Endothelial cell of umbilical vein (primary cell): ENCODE measurements at regions not wholly inside any gene's neighbourhood (a gene's known extent, or its start where the extent isn't known, plus 50 kb on each side); places are given as distances from the start of the nearest gene placed in this dataset.

Experiments used
- BruUV-seq: library from RNA; stranded (reverse); fragments of 400-500 nt; replicated peaks from 2 replicates; lab custom pipeline; 2021; lab: Mats Ljungman, UMichigan
- CTCF ChIA-PET: fragments of 300-600, 350-600 bp; sonication (Branson Sonifier 250); formaldehyde crosslinking; loops from one replicate; lab custom pipeline; 2021; ENCODE audit warnings: antibody characterized with exemption, inconsistent platforms; lab: Charles Lee
- POLR2A ChIA-PET: fragments of 300-600, 350-600 bp; sonication (Branson Sonifier 250); formaldehyde crosslinking; loops from one replicate; lab custom pipeline; 2021; ENCODE audit warnings: antibody characterized with exemption, inconsistent platforms; lab: Charles Lee
- DNase-seq: peaks from one replicate; pipeline ENCODE4 v3.0.0-alpha.2; 2011; ENCODE audit warnings: low read depth, low spot score
- FAIRE-seq: peaks from 2 replicates; lab custom pipeline; 2011; peaks lifted over from hg19 to GRCh38; lab: Jason Lieb, UNC
- H2AFZ ChIP-seq: 2 replicates; pipeline ENCODE4 v1.6.0; 2012; ENCODE audit warnings: low read depth, low read length, control low read depth, inconsistent platforms
- H3K27ac ChIP-seq: 2 replicates; pipeline ENCODE4 v1.5.1; 2011; ENCODE audit warnings: low read depth, mild to moderate bottlenecking, control low read depth, low read length, moderate library complexity; ENCODE audit not compliant: insufficient read depth
- H3K27me3 ChIP-seq, 2 experiments: 2 replicates each; pipeline versions ENCODE4 v1.6.0 to v1.6.1; 2011; ENCODE audit warnings: low read length in 2 of 2, mixed read lengths in 1 of 2; ENCODE audit not compliant: control insufficient read depth in 2 of 2, insufficient read depth in 2 of 2
- H3K36me3 ChIP-seq, 2 experiments: 2 replicates in 1 of 2; 3 replicates in 1 of 2; pipeline ENCODE4 v1.5.1; 2011; ENCODE audit warnings: low read length in 2 of 2, mild to moderate bottlenecking in 1 of 2, moderate library complexity in 1 of 2; ENCODE audit not compliant: control insufficient read depth in 2 of 2, insufficient read depth in 2 of 2; ENCODE audit errors: extremely low read depth in 1 of 2
- H3K4me1 ChIP-seq: 3 replicates; pipeline ENCODE4 v1.5.1; 2011; ENCODE audit warnings: mild to moderate bottlenecking, low read length; ENCODE audit not compliant: control insufficient read depth, insufficient read depth; ENCODE audit errors: extremely low read depth
- H3K4me2 ChIP-seq: 2 replicates; pipeline ENCODE4 v1.6.1; 2011; ENCODE audit warnings: low read length, control low read depth, mixed read lengths; ENCODE audit not compliant: insufficient read depth
- H3K4me3 ChIP-seq, 3 experiments: fragments of 200-600 bp in 1 of 3; sonication (generic), shearing (Covaris generic) in 1 of 3; replicated peaks in 1 of 3; 2 replicates each; pipeline ENCODE4 v1.5.1; 2011 to 2016; ENCODE audit warnings: control low read depth in 3 of 3, low read length in 3 of 3, mild to moderate bottlenecking in 2 of 3, inconsistent platforms in 1 of 3, low read depth in 1 of 3, moderate library complexity in 1 of 3; ENCODE audit not compliant: insufficient read depth in 1 of 3
- H3K79me2 ChIP-seq: 2 replicates; pipeline ENCODE4 v1.6.0; 2012; ENCODE audit warnings: low read length, inconsistent platforms; ENCODE audit not compliant: control insufficient read depth, insufficient read depth
- H3K9ac ChIP-seq: replicated peaks from 2 replicates; pipeline ENCODE3; 2011; ENCODE audit warnings: low read length, control low read depth; ENCODE audit not compliant: insufficient read depth; ENCODE audit errors: extremely low read depth
- H3K9me1 ChIP-seq: replicated peaks from 3 replicates; pipeline ENCODE4 v1.6.0; 2011; ENCODE audit warnings: mild to moderate bottlenecking, low read length; ENCODE audit not compliant: control insufficient read depth, insufficient read depth; ENCODE audit errors: extremely low read depth
- H3K9me3 ChIP-seq: replicated peaks from 2 replicates; pipeline ENCODE4 v1.5.1; 2012; ENCODE audit warnings: low read length, inconsistent platforms; ENCODE audit not compliant: control insufficient read depth, insufficient read depth
- H4K20me1 ChIP-seq: replicated peaks from 2 replicates; pipeline ENCODE3; 2011; ENCODE audit warnings: mild to moderate bottlenecking, low read length; ENCODE audit not compliant: control insufficient read depth, insufficient read depth; ENCODE audit errors: extremely low read depth
- EZH2 ChIP-seq: IDR thresholded peaks from 2 replicates; pipeline ENCODE4 v1.6.1; 2012; ENCODE audit warnings: borderline replicate concordance, low read depth, mild to moderate bottlenecking, moderate library complexity, low read length, inconsistent platforms; ENCODE audit not compliant: severe bottlenecking
- GATA2 ChIP-seq: IDR thresholded peaks from 2 replicates; pipeline ENCODE4 v1.7.0; 2011; ENCODE audit warnings: low read depth, mild to moderate bottlenecking, moderate library complexity, mixed read lengths, low read length; ENCODE audit not compliant: insufficient read length, insufficient read depth
- JUN ChIP-seq: IDR thresholded peaks from 2 replicates; pipeline ENCODE4 v1.6.1; 2011; ENCODE audit warnings: borderline replicate concordance, low read depth; ENCODE audit not compliant: insufficient read length, insufficient read depth
- POLR2A ChIP-seq: IDR thresholded peaks from 2 replicates; pipeline ENCODE4 v1.6.1; 2012; ENCODE audit warnings: low read depth, mild to moderate bottlenecking, control low read depth, low read length
- POLR2AphosphoS5 ChIP-seq: IDR thresholded peaks from 2 replicates; pipeline ENCODE4 v1.6.1; 2012; ENCODE audit warnings: low read depth, mild to moderate bottlenecking, control low read depth, low read length, moderate library complexity; ENCODE audit not compliant: insufficient read depth
- dilution Hi-C: fragments of 300-500 bp; cut with MboI; formaldehyde crosslinking; loops from one replicate; pipeline ENCODE4 v1.15.0; 2019; ENCODE audit warnings: low sequenced_read_pairs; ENCODE audit not compliant: extremely low pct_ligation_motif_present
- intact Hi-C: fragments of 100-400 bp; cut with micrococcal nuclease; formaldehyde crosslinking; loops from one replicate; pipeline ENCODE4 v1.10.0; 2022
- TF ChIP-seq, protein P1 (sequence below): IDR thresholded peaks from 2 replicates; pipeline ENCODE4 v1.6.1; 2011; ENCODE audit not compliant: insufficient read depth, insufficient read length
- TF ChIP-seq, protein P2 (sequence below), 2 donors: IDR thresholded peaks; 1 replicate in 1 of 2; 2 replicates in 1 of 2; pipeline ENCODE4 v1.5.1; 2011; ENCODE audit warnings: low read length in 2 of 2, mild to moderate bottlenecking in 2 of 2, moderate library complexity in 2 of 2, control low read depth in 1 of 2, inconsistent platforms in 1 of 2, low read depth in 1 of 2; ENCODE audit not compliant: insufficient read depth in 1 of 2; ENCODE audit errors: extremely low read depth in 1 of 2

DNA sequence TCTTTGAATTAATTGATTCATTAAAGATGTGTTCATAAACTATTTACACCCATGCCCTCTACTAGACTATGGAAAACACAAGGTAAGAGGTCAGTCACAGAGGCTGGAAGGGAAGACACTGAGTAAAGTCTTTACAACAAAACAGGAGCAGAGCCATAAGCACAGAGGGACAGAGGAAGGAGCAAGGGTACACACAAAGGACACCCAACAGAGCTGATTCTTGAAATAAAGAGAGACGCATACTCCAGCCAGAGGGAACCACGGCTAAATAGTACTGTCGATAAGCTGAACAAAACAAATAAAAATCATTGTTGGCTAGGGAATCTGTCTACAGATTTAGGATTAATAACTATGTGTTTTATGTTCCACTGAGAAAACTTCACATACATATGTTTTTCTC lies 289.2 kb downstream of the EFNB2 start:
- no peak for TF ChIP-seq GATA2
- TF ChIP-seq POLR2A = no peak
- TF ChIP-seq, protein P1, sequence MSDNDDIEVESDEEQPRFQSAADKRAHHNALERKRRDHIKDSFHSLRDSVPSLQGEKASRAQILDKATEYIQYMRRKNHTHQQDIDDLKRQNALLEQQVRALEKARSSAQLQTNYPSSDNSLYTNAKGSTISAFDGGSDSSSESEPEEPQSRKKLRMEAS = no peak
- TF ChIP-seq, protein P2, sequence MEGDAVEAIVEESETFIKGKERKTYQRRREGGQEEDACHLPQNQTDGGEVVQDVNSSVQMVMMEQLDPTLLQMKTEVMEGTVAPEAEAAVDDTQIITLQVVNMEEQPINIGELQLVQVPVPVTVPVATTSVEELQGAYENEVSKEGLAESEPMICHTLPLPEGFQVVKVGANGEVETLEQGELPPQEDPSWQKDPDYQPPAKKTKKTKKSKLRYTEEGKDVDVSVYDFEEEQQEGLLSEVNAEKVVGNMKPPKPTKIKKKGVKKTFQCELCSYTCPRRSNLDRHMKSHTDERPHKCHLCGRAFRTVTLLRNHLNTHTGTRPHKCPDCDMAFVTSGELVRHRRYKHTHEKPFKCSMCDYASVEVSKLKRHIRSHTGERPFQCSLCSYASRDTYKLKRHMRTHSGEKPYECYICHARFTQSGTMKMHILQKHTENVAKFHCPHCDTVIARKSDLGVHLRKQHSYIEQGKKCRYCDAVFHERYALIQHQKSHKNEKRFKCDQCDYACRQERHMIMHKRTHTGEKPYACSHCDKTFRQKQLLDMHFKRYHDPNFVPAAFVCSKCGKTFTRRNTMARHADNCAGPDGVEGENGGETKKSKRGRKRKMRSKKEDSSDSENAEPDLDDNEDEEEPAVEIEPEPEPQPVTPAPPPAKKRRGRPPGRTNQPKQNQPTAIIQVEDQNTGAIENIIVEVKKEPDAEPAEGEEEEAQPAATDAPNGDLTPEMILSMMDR (IDR thresholded peaks at IDR 0.05; ENCODE audit: extremely low read depth in 1 of 2, insufficient read depth in 1 of 2, low read depth in 1 of 2, low read length in 2 of 2) = no peak
- TF ChIP-seq JUN = no peak
- no peak for DNase-seq
- no peaks in the 10 kb centered on the region for H3K79me2 ChIP-seq
- H3K4me1 ChIP-seq = no peaks in the 10 kb centered on the region
- BruUV-seq = no TSS peak
- no peak overlapping the region for H3K4me2 ChIP-seq
- no peak overlapping the region for H2AFZ ChIP-seq
- no peaks in the 10 kb centered on the region for H4K20me1 ChIP-seq
- H3K36me3 ChIP-seq = no peaks in the 10 kb centered on the region
- ChIA-PET CTCF (interaction anchor here (1.3 kb wide), 1 partner anchor 28 kb away, joined by 3 read pairs; no protein-coding TSS in a partner anchor), POLR2A (no interaction called here)
- dilution Hi-C loops = no loop called here
- FAIRE-seq = no peak
- no peaks in the 10 kb centered on the region for H3K27me3 ChIP-seq
- no peaks in the 10 kb centered on the region for H3K9me3 ChIP-seq
- H3K9me1 ChIP-seq = no peaks in the 10 kb centered on the region
- no peak overlapping the region for H3K4me3 ChIP-seq
- H3K27ac ChIP-seq = no peak overlapping the region
- H3K9ac ChIP-seq = no peak overlapping the region
- intact Hi-C loops = no loop called here

DNA sequence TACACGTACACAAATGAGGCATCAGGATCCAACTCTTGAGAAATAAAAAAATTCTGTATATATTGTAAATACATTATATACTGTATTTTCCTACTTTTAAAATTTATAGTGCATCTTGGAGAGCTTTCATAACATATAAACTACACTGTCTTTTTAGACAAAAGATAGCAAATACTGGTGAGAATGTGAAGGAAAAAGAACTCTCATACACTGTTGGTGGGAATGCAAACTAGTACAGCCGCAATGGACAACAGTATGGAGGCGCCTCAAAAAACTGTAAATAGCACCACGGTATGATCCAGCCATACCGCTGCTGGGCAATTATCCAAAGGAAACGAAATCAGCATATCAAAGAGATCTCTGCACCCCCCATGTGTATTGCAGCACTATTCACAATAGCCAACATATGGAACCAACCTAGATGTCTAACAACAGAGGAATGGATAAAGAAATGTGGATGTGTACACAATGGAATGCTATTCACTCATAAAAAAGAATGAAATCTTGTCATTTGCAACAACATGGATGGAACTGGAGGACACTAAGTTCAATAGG lies 292.4 kb downstream of the EFNB2 start:
- Histone ChIP-seq H2AFZ (no peak overlapping the region), H3K27ac (no peak overlapping the region), H3K9me3 (no peaks in the 10 kb centered on the region), H3K4me1 (no peaks in the 10 kb centered on the region), H3K9ac (no peak overlapping the region), H3K4me2 (no peak overlapping the region), H3K27me3 (no peaks in the 10 kb centered on the region), H3K4me3 (no peak overlapping the region), H3K36me3 (no peaks in the 10 kb centered on the region), H3K79me2 (no peaks in the 10 kb centered on the region), H3K9me1 (no peaks in the 10 kb centered on the region), H4K20me1 (no peaks in the 10 kb centered on the region)
- TF ChIP-seq POLR2AphosphoS5 = no peak
- no peak for TF ChIP-seq EZH2
- TF ChIP-seq, protein P1 = no peak
- TF ChIP-seq JUN = no peak
- dilution Hi-C loops = no loop called here
- BruUV-seq = no TSS peak
- no peak for DNase-seq
- FAIRE-seq = no peak
- ChIA-PET POLR2A (no interaction called here), CTCF (no interaction called here)
- intact Hi-C loops = no loop called here
